HCT116 (cell line): ENCODE measurements at regions not wholly inside any gene's neighbourhood (a gene's known extent, or its start where the extent isn't known, plus 50 kb on each side); places are given as distances from the start of the nearest gene placed in this dataset.

ENCODE experiments used
- ATAC-seq: fragments of 200-7000 bp; cut with Tn5 transposase; 2 replicates; pipeline ENCODE4 v1.9.1; 2020; ENCODE audit warnings: mild to moderate bottlenecking, moderate library complexity
- BruUV-seq: library from RNA; stranded (reverse); fragments of 400-500 nt; replicated peaks from 2 replicates; lab custom pipeline; 2021; lab: Mats Ljungman, UMichigan
- CTCF ChIA-PET: fragments of 300-600 bp; sonication (Branson Sonifier 250); formaldehyde crosslinking; loops from one replicate; lab custom pipeline; 2021; ENCODE audit warnings: antibody characterized with exemption; lab: Charles Lee
- POLR2A ChIA-PET: fragments of 300-600, 350-600 bp; sonication (Branson Sonifier 250); formaldehyde crosslinking; loops from one replicate; lab custom pipeline; 2021; ENCODE audit warnings: antibody characterized with exemption; lab: Charles Lee
- RAD21 ChIA-PET, 2 experiments: fragments of 300-600 bp; sonication (Branson Sonifier 250); formaldehyde crosslinking; loops; one replicate each; lab custom pipeline; 2023; ENCODE audit warnings: low total read pairs in 2 of 2; ENCODE audit not compliant: uncharacterized antibody in 2 of 2, unreplicated experiment in 2 of 2, low non-redundant PET in 1 of 2; lab: Charles Lee
- DNase-seq: peaks from one replicate; pipeline ENCODE4 v3.0.0-alpha.2; 2010; ENCODE audit warnings: low read depth, low spot score
- H2AFZ ChIP-seq: fragments of 200-600 bp; shearing (Covaris generic), sonication (generic); 2 replicates; pipeline ENCODE4 v1.6.1; 2017; ENCODE audit warnings: low read depth, mixed run types, mixed read lengths, antibody characterized with exemption, low read length; ENCODE audit not compliant: poor library complexity, severe bottlenecking
- H3K27ac ChIP-seq: 2 replicates; pipeline ENCODE4 v1.5.1; 2012; ENCODE audit warnings: low read depth, low read length
- H3K27me3 ChIP-seq: fragments of 200-600 bp; sonication (generic); 2 replicates; pipeline ENCODE4 v1.6.1; 2016; ENCODE audit warnings: mixed run types, low read length, mixed read lengths; ENCODE audit not compliant: insufficient read depth
- H3K36me3 ChIP-seq, 2 experiments: fragments of 200-500 bp in 1 of 2; fragments of 200-600 bp in 1 of 2; sonication (Bioruptor generic) in 1 of 2; sonication (generic) in 1 of 2; 2 replicates each; pipeline versions ENCODE4 v1.5.1 to v1.6.1; 2014 to 2016; ENCODE audit warnings: low read length in 2 of 2, inconsistent platforms in 1 of 2, mixed read lengths in 1 of 2, mixed run types in 1 of 2; ENCODE audit not compliant: insufficient read depth in 2 of 2, control insufficient read depth in 1 of 2
- H3K4me1 ChIP-seq, 2 experiments: fragments of 200-600 bp in 1 of 2; sonication (generic) in 1 of 2; 2 replicates each; pipeline versions ENCODE4 v1.5.1 to v1.6.1; 2012 to 2017; ENCODE audit warnings: low read length in 2 of 2, inconsistent platforms in 1 of 2, mild to moderate bottlenecking in 1 of 2, mixed read lengths in 1 of 2, mixed run types in 1 of 2, moderate library complexity in 1 of 2; ENCODE audit not compliant: insufficient read depth in 2 of 2, control insufficient read depth in 1 of 2
- H3K4me2 ChIP-seq: fragments of 200-600 bp; sonication (generic); 2 replicates; pipeline ENCODE4 v1.6.1; 2017; ENCODE audit warnings: mixed run types, low read length, mixed read lengths
- H3K4me3 ChIP-seq, 2 experiments: fragments of 200-600 bp in 1 of 2; sonication (generic) in 1 of 2; replicated peaks in 1 of 2; 2 replicates each; pipeline ENCODE4 v1.5.1; 2011 to 2016; ENCODE audit warnings: low read length in 2 of 2, control low read depth in 1 of 2, low read depth in 1 of 2, mild to moderate bottlenecking in 1 of 2, mixed read lengths in 1 of 2, mixed run types in 1 of 2
- H3K79me2 ChIP-seq: fragments of 200-600 bp; sonication (generic); 2 replicates; pipeline ENCODE4 v1.6.1; 2017; ENCODE audit warnings: mild to moderate bottlenecking, mixed run types, low read length, moderate library complexity, mixed read lengths; ENCODE audit not compliant: insufficient read depth
- H3K9ac ChIP-seq: fragments of 200-600 bp; sonication (generic); 2 replicates; pipeline ENCODE4 v1.6.1; 2016; ENCODE audit warnings: low read length, mixed read lengths
- H3K9me2 ChIP-seq: fragments of 200-600 bp; sonication (generic), shearing (Covaris generic); 2 replicates; pipeline ENCODE4 v1.6.1; 2017; ENCODE audit warnings: mixed run types, mild to moderate bottlenecking, moderate library complexity; ENCODE audit not compliant: insufficient read depth
- H3K9me3 ChIP-seq, 2 experiments: fragments of 200-500 bp in 1 of 2; fragments of 200-600 bp in 1 of 2; sonication (Bioruptor generic) in 1 of 2; sonication (generic) in 1 of 2; 2 replicates each; pipeline ENCODE4 v1.6.1; 2014 to 2017; ENCODE audit warnings: low read length in 2 of 2, mixed read lengths in 2 of 2, inconsistent platforms in 1 of 2, low read depth in 1 of 2, mild to moderate bottlenecking in 1 of 2, mixed run types in 1 of 2, moderate library complexity in 1 of 2; ENCODE audit not compliant: control insufficient read depth in 1 of 2, insufficient read depth in 1 of 2
- H4K20me1 ChIP-seq: fragments of 200-600 bp; sonication (generic), shearing (Covaris generic); 2 replicates; pipeline ENCODE4 v1.6.1; 2017; ENCODE audit warnings: mixed run types, mild to moderate bottlenecking, moderate library complexity; ENCODE audit not compliant: insufficient read depth
- ATF3 ChIP-seq: IDR thresholded peaks from 2 replicates; pipeline ENCODE4 v1.6.1; 2012
- CEBPB ChIP-seq: IDR thresholded peaks from 2 replicates; pipeline ENCODE4 v1.6.1; 2012; ENCODE audit warnings: low read depth
- CTCF ChIP-seq, 3 experiments: fragments of 200-600 bp in 1 of 3; sonication (generic) in 1 of 3; IDR thresholded peaks in 2 of 3; conservative IDR thresholded peaks in 1 of 3; 2 replicates each; pipeline ENCODE4 v1.5.1; 2012 to 2017; ENCODE audit warnings: low read depth in 2 of 3, low read length in 2 of 3, antibody characterized with exemption in 1 of 3, borderline replicate concordance in 1 of 3, control low read depth in 1 of 3, mild to moderate bottlenecking in 1 of 3, mixed read lengths in 1 of 3, mixed run types in 1 of 3, moderate library complexity in 1 of 3; ENCODE audit not compliant: insufficient read depth in 1 of 3
- EGR1 ChIP-seq: IDR thresholded peaks from 2 replicates; pipeline ENCODE4 v1.6.1; 2012; ENCODE audit warnings: low read depth
- ELF1 ChIP-seq: IDR thresholded peaks from 2 replicates; pipeline ENCODE4 v1.6.1; 2012; ENCODE audit warnings: low read depth, borderline replicate concordance
- EZH2 ChIP-seq: fragments of 200-600 bp; sonication (generic); IDR thresholded peaks from 2 replicates; pipeline ENCODE4 v1.6.1; 2017; ENCODE audit warnings: antibody characterized with exemption, mixed run types
- EZH2phosphoT487 ChIP-seq: fragments of 200-600 bp; IDR thresholded peaks from 2 replicates; pipeline ENCODE4 v1.6.1; 2018; ENCODE audit warnings: antibody characterized with exemption, borderline replicate concordance
- JUND ChIP-seq: IDR thresholded peaks from 2 replicates; pipeline ENCODE4 v1.6.1; 2012
- POLR2A ChIP-seq: IDR thresholded peaks from 2 replicates; pipeline ENCODE4 v1.7.0; 2011; ENCODE audit warnings: borderline replicate concordance; ENCODE audit not compliant: insufficient read depth, insufficient read length; ENCODE audit errors: extremely low read depth
- POLR2AphosphoS5 ChIP-seq: IDR thresholded peaks from 2 replicates; pipeline ENCODE4 v1.6.1; 2011; ENCODE audit warnings: mild to moderate bottlenecking, low read depth, low read length, moderate library complexity
- RAD21 ChIP-seq: IDR thresholded peaks from 2 replicates; pipeline ENCODE4 v1.6.1; 2012; ENCODE audit warnings: low read depth, mild to moderate bottlenecking
- REST ChIP-seq: IDR thresholded peaks from 2 replicates; pipeline ENCODE4 v1.6.1; 2012; ENCODE audit warnings: low read depth
- SIN3A ChIP-seq: IDR thresholded peaks from 2 replicates; pipeline ENCODE4 v1.6.1; 2012; ENCODE audit warnings: low read depth
- SP1 ChIP-seq: IDR thresholded peaks from 2 replicates; pipeline ENCODE4 v1.6.1; 2012; ENCODE audit warnings: low read depth
- ZBTB33 ChIP-seq: IDR thresholded peaks from 2 replicates; pipeline ENCODE4 v1.6.1; 2011; ENCODE audit warnings: mild to moderate bottlenecking, low read length, moderate library complexity; ENCODE audit not compliant: insufficient replicate concordance; ENCODE audit errors: extremely low read depth
- intact Hi-C: fragments of 100-400 bp; cut with micrococcal nuclease; formaldehyde crosslinking; loops from 2 replicates; pipeline ENCODE4 v1.10.0; 2022

GRCh38 chr3:145820170-145820569 lies 340.8 kb downstream of the PLOD2 start (continued):
- TF ChIP-seq REST = no peak
- no peak for TF ChIP-seq ZBTB33
- no peak for TF ChIP-seq RAD21
- no peak for TF ChIP-seq JUND
- no peak for TF ChIP-seq ATF3

- H3K79me2 ChIP-seq = no peaks in the 10 kb centered on the region
- no peaks in the 10 kb centered on the region for H3K4me1 ChIP-seq
- BruUV-seq = no TSS peak
- H3K4me2 ChIP-seq = no peak overlapping the region
- no peaks in the 10 kb centered on the region for H3K36me3 ChIP-seq
- H3K9me3 ChIP-seq = no peaks in the 10 kb centered on the region
- no peak overlapping the region for H3K4me3 ChIP-seq
- DNase-seq (no peak), ATAC-seq (no peak)
- ChIA-PET RAD21 (no interaction called here), CTCF (no interaction called here), POLR2A (no interaction called here)
- H3K9me2 ChIP-seq = no peaks in the 10 kb centered on the region
- no peak overlapping the region for H2AFZ ChIP-seq
- H4K20me1 ChIP-seq = no peaks in the 10 kb centered on the region
- no peak overlapping the region for H3K9ac ChIP-seq
- no peak overlapping the region for H3K27ac ChIP-seq
- intact Hi-C loops = no loop called here
- no peaks in the 10 kb centered on the region for H3K27me3 ChIP-seq
- TF ChIP-seq EZH2 (no peak), EGR1 (no peak), SP1 (no peak), EZH2phosphoT487 (no peak), CEBPB (no peak), CTCF (IDR thresholded peaks at IDR 0.05 in 2 of 3, conservative IDR thresholded peaks at IDR 0.05 in 1 of 3; ENCODE audit: borderline replicate concordance in 1 of 3, insufficient read depth in 1 of 3, low read depth in 2 of 3, low read length in 2 of 3) (no peak), SIN3A (no peak), POLR2A (no peak), POLR2AphosphoS5 (no peak), ELF1 (no peak), JUND (no peak), ZBTB33 (no peak)
These were observed 318.6 kb downstream of the PLOD2 start for GRCh38 chr3:145842294-145842902.
